Endothelial cell of umbilical vein (primary cell): ENCODE measurements at regions not wholly inside any gene's neighbourhood (a gene's known extent, or its start where the extent isn't known, plus 50 kb on each side); places are given as distances from the start of the nearest gene placed in this dataset.

Source experiments
- EZH2 ChIP-seq: IDR thresholded peaks from 2 replicates; pipeline ENCODE4 v1.6.1; 2012; ENCODE audit warnings: borderline replicate concordance, low read depth, mild to moderate bottlenecking, moderate library complexity, low read length, inconsistent platforms; ENCODE audit not compliant: severe bottlenecking
- FOS ChIP-seq: IDR thresholded peaks from 2 replicates; pipeline ENCODE4 v1.6.1; 2011; ENCODE audit warnings: mild to moderate bottlenecking, low read length, moderate library complexity, borderline replicate concordance; ENCODE audit not compliant: insufficient read depth
- GATA2 ChIP-seq: IDR thresholded peaks from 2 replicates; pipeline ENCODE4 v1.7.0; 2011; ENCODE audit warnings: low read depth, mild to moderate bottlenecking, moderate library complexity, mixed read lengths, low read length; ENCODE audit not compliant: insufficient read length, insufficient read depth
- MYC ChIP-seq: IDR thresholded peaks from one replicate; pipeline ENCODE4 v1.6.1; 2011; ENCODE audit warnings: mild to moderate bottlenecking, low read depth, low read length
- POLR2A ChIP-seq: IDR thresholded peaks from 2 replicates; pipeline ENCODE4 v1.6.1; 2012; ENCODE audit warnings: low read depth, mild to moderate bottlenecking, control low read depth, low read length
- POLR2AphosphoS5 ChIP-seq: IDR thresholded peaks from 2 replicates; pipeline ENCODE4 v1.6.1; 2012; ENCODE audit warnings: low read depth, mild to moderate bottlenecking, control low read depth, low read length, moderate library complexity; ENCODE audit not compliant: insufficient read depth
- TF ChIP-seq, protein P1 (sequence below), 2 donors: IDR thresholded peaks; 1 replicate in 1 of 2; 2 replicates in 1 of 2; pipeline ENCODE4 v1.5.1; 2011; ENCODE audit warnings: low read length in 2 of 2, mild to moderate bottlenecking in 2 of 2, moderate library complexity in 2 of 2, control low read depth in 1 of 2, inconsistent platforms in 1 of 2, low read depth in 1 of 2; ENCODE audit not compliant: insufficient read depth in 1 of 2; ENCODE audit errors: extremely low read depth in 1 of 2
- TF ChIP-seq, protein P2 (sequence below): IDR thresholded peaks from 2 replicates; pipeline ENCODE4 v1.6.1; 2011; ENCODE audit not compliant: insufficient read depth, insufficient read length

DNA sequence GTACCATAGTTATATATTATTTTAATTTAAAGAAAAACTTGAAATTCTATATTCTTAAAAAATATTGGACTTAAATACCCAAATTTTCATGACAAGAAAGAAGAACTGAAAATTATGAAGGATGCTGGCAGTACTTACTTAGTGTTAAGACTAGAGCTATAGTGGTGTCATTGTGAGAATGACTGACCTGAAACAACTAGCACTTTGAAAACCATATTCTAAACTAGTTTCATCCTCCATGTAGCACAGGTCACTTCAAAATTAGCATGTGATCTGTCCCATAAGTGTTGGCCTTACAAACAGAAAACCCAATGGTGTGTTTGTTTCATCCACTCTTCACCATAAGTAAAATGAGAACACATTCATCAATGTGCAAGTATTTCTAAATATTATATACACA is 208.6 kb downstream of the ZIC4 start:
- TF ChIP-seq EZH2 (no peak), POLR2A (no peak), FOS (no peak), POLR2AphosphoS5 (no peak), GATA2 (no peak), MYC (no peak)
- TF ChIP-seq, protein P1, sequence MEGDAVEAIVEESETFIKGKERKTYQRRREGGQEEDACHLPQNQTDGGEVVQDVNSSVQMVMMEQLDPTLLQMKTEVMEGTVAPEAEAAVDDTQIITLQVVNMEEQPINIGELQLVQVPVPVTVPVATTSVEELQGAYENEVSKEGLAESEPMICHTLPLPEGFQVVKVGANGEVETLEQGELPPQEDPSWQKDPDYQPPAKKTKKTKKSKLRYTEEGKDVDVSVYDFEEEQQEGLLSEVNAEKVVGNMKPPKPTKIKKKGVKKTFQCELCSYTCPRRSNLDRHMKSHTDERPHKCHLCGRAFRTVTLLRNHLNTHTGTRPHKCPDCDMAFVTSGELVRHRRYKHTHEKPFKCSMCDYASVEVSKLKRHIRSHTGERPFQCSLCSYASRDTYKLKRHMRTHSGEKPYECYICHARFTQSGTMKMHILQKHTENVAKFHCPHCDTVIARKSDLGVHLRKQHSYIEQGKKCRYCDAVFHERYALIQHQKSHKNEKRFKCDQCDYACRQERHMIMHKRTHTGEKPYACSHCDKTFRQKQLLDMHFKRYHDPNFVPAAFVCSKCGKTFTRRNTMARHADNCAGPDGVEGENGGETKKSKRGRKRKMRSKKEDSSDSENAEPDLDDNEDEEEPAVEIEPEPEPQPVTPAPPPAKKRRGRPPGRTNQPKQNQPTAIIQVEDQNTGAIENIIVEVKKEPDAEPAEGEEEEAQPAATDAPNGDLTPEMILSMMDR (IDR thresholded peaks at IDR 0.05; ENCODE audit: extremely low read depth in 1 of 2, insufficient read depth in 1 of 2, low read depth in 1 of 2, low read length in 2 of 2), result no peak
- TF ChIP-seq, protein P2, sequence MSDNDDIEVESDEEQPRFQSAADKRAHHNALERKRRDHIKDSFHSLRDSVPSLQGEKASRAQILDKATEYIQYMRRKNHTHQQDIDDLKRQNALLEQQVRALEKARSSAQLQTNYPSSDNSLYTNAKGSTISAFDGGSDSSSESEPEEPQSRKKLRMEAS, result no peak
